Peyer's patch (tissue), 4 donors: ENCODE measurements at regions not wholly inside any gene's neighbourhood (a gene's known extent, or its start where the extent isn't known, plus 50 kb on each side); places are given as distances from the start of the nearest gene placed in this dataset.

Source experiments
- CTCF ChIP-seq, 6 experiments: fragments of 450-650 bp in 4 of 6; fragments of 200-600 bp in 2 of 6; sonication (generic) in 1 of 6; IDR thresholded peaks; one replicate each; pipeline ENCODE4 v1.5.1; 2017 to 2019; ENCODE audit warnings: antibody characterized with exemption in 6 of 6, mild to moderate bottlenecking in 3 of 6, moderate library complexity in 1 of 6
- POLR2A ChIP-seq, 2 donors: fragments of 450-650 bp; IDR thresholded peaks; one replicate each; pipeline ENCODE4 v1.5.1; 2017; ENCODE audit warnings: antibody characterized with exemption in 2 of 2, mild to moderate bottlenecking in 2 of 2, moderate library complexity in 2 of 2

GRCh38 chrX:109312757-109313156, 169.1 kb downstream of the GUCY2F start:
- TF ChIP-seq POLR2A (IDR thresholded peaks at IDR 0.05), result no peak
- TF ChIP-seq CTCF (IDR thresholded peaks at IDR 0.05), result no peak
